Activated T-cell treated with anti-CD3 and anti-CD28 coated beads for 24 hours (primary cell): ENCODE measurements at regions not wholly inside any gene's neighbourhood (a gene's known extent, or its start where the extent isn't known, plus 50 kb on each side); places are given as distances from the start of the nearest gene placed in this dataset.
"Not testable (repeated sequence)": the region's sequence is repeated elsewhere in the genome, so short reads cannot be mapped to it uniquely, and the experiment has no call there.

Experiments used
- DNase-seq: peaks from one replicate; pipeline ENCODE4 v3.0.0-alpha.2; 2020; ENCODE audit warnings: low read depth

- no peak for DNase-seq
These were observed 1597.5 kb upstream of the PIK3C3 start for GRCh38 chr18:40357536-40357935.

GRCh38 chr18:40356168-40356567 is 1598.9 kb upstream of the PIK3C3 start:
- DNase-seq: no peak

GRCh38 chr18:40355726-40356125 is 1599.3 kb upstream of the PIK3C3 start:
- DNase-seq: no peak

- DNase-seq: no peak
These were observed 1606.8 kb upstream of the PIK3C3 start for GRCh38 chr18:40348196-40348595.

- DNase-seq: no peak
These were observed 1607.8 kb upstream of the PIK3C3 start for GRCh38 chr18:40347261-40347660.

- no peak for DNase-seq
These were observed 1608.9 kb upstream of the PIK3C3 start for GRCh38 chr18:40346146-40346545.

GRCh38 chr18:40341701-40342100 is 1613.3 kb upstream of the PIK3C3 start:
- DNase-seq: no peak

GRCh38 chr18:40338284-40338683 is 1616.8 kb upstream of the PIK3C3 start:
- no peak for DNase-seq

GRCh38 chr18:40326985-40327384 is 1628.0 kb upstream of the PIK3C3 start:
- no peak for DNase-seq

- no peak for DNase-seq
These were observed 1629.0 kb upstream of the PIK3C3 start for GRCh38 chr18:40325988-40326387.

- DNase-seq: no peak
These were observed 1640.8 kb upstream of the PIK3C3 start for GRCh38 chr18:40314199-40314598.

GRCh38 chr18:40313030-40313642 is 1641.9 kb upstream of the PIK3C3 start:
- no peak for DNase-seq

- no peak for DNase-seq
These were observed 1647.4 kb upstream of the PIK3C3 start for GRCh38 chr18:40307627-40308026.

GRCh38 chr18:40296717-40297413 is 1658.2 kb upstream of the PIK3C3 start:
- no peak for DNase-seq

GRCh38 chr18:40292985-40293710 is 1661.9 kb upstream of the PIK3C3 start:
- no peak for DNase-seq

GRCh38 chr18:40283560-40283959 is 1671.5 kb upstream of the PIK3C3 start:
- DNase-seq: no peak

- DNase-seq: not testable (repeated sequence)
These were observed 1673.7 kb upstream of the PIK3C3 start for GRCh38 chr18:40281356-40281755.

GRCh38 chr18:40274618-40275196 is 1680.3 kb upstream of the PIK3C3 start:
- DNase-seq: no peak

- no peak for DNase-seq
These were observed 1682.3 kb upstream of the PIK3C3 start for GRCh38 chr18:40272630-40273231.

GRCh38 chr18:40259115-40259835 is 1695.8 kb upstream of the PIK3C3 start:
- DNase-seq: no peak

GRCh38 chr18:40258311-40258710 is 1696.7 kb upstream of the PIK3C3 start:
- DNase-seq: no peak

GRCh38 chr18:40250236-40250635 is 1704.8 kb upstream of the PIK3C3 start:
- DNase-seq: no peak
